ENCODE measurements at regions not wholly inside any gene's neighbourhood (a gene's known extent, or its start where the extent isn't known, plus 50 kb on each side); places are given as distances from the start of the nearest gene placed in this dataset.

DNA sequence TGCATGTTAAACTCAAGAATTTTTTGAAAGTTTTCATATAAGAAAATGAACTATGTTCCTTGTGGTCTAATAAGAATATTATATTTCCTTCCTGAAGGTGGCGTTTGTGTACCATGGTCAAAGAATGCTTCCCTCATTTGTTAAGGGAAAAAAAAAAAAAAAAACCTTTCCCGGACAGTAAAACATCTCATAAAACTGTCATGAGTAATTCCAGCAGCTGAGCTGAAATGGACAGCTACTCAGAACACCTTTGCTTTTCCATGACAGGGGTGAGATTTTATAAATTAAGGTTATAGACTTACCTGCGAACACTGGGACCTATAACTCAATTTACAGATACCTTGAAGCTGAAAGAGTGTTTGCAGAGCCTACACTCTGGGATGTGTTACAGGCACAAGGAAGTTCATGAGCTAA, 113.2 kb upstream of the RANBP3L start:
- no peak for DNase-seq (ENCODE audit: low read depth, low spot score)
- ChIA-PET POLR2A (no interaction called here), CTCF (interaction anchor here (0.6 to 14.2 kb wide), 26 partner anchors 9 to 336 kb away, joined by 3 to 566 read pairs (median 4); no protein-coding TSS in a partner anchor)
- H3K4me3 ChIP-seq (ENCODE audit: low read depth, low read length) = no peak overlapping the region
- peak; percentile 20 for TF ChIP-seq CTCF (IDR thresholded peaks at IDR 0.05; ENCODE audit: insufficient read depth, low read length, missing control alignments)

- no peak for DNase-seq (ENCODE audit: low read depth, low spot score)
- CTCF ChIA-PET = interaction anchor here (1.1 to 14.2 kb wide), 8 partner anchors 9 to 278 kb away, joined by 3 to 566 read pairs (median 6); no protein-coding TSS in a partner anchor
- no peak overlapping the region for H3K4me3 ChIP-seq (ENCODE audit: low read depth, low read length)
- POLR2A ChIA-PET = no interaction called here
- TF ChIP-seq CTCF (IDR thresholded peaks at IDR 0.05; ENCODE audit: insufficient read depth, low read length, missing control alignments) = no peak
Measured at GRCh38 chr5:36416605-36417004, 114.9 kb upstream of the RANBP3L start.

- CTCF ChIA-PET = interaction anchor here (0.6 to 14.2 kb wide), 10 partner anchors 8 to 277 kb away, joined by 3 to 566 read pairs (median 5); no protein-coding TSS in a partner anchor
- POLR2A ChIA-PET = interaction anchor here (0.5 kb wide), 1 partner anchor 273 kb away, joined by 3 read pairs; no protein-coding TSS in a partner anchor
- no peak for DNase-seq (ENCODE audit: low read depth, low spot score)
- no peak overlapping the region for H3K4me3 ChIP-seq (ENCODE audit: low read depth, low read length)
- no peak for TF ChIP-seq CTCF (IDR thresholded peaks at IDR 0.05; ENCODE audit: insufficient read depth, low read length, missing control alignments)
Measured at GRCh38 chr5:36417221-36417620, 115.5 kb upstream of the RANBP3L start.

DNA sequence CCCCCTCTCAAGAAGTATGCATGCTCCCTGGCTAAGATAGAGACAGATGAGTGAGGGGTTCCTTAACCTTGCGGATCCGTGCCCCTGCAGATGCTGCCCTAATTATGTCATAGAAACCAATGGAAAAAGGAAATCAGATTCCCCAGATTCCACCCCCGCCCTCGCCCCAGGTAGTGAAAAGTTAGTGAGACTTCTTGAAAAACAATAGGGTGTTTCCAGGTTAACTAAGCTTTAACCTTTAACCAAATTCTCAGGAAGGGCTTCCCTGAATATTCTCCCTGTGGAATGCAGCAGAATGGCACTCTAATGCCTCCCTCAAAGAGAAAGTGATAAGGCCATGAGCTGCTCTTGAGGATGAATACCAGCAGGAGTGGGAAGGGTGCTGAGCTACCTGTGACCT, 116.0 kb upstream of the RANBP3L start:
- H3K4me3 ChIP-seq (ENCODE audit: low read depth, low read length) = no peak overlapping the region
- ChIA-PET CTCF (interaction anchor here (0.6 to 14.2 kb wide), 10 partner anchors 8 to 277 kb away, joined by 3 to 566 read pairs (median 5); no protein-coding TSS in a partner anchor), POLR2A (interaction anchor here (0.5 kb wide), 1 partner anchor 273 kb away, joined by 3 read pairs; no protein-coding TSS in a partner anchor)
- TF ChIP-seq CTCF (IDR thresholded peaks at IDR 0.05; ENCODE audit: insufficient read depth, low read length, missing control alignments) = no peak
- no peak for DNase-seq (ENCODE audit: low read depth, low spot score)

GRCh38 chr5:36418152-36418979, 116.7 kb upstream of the RANBP3L start:
- no peak for DNase-seq (ENCODE audit: low read depth, low spot score)
- TF ChIP-seq CTCF (IDR thresholded peaks at IDR 0.05; ENCODE audit: insufficient read depth, low read length, missing control alignments) = no peak
- ChIA-PET POLR2A (no interaction called here), CTCF (interaction anchor here (1.0 to 14.2 kb wide), 4 partner anchors 87 to 276 kb away, joined by 3 to 566 read pairs (median 124); no protein-coding TSS in a partner anchor)
- H3K4me3 ChIP-seq (ENCODE audit: low read depth, low read length) = no peak overlapping the region

DNA sequence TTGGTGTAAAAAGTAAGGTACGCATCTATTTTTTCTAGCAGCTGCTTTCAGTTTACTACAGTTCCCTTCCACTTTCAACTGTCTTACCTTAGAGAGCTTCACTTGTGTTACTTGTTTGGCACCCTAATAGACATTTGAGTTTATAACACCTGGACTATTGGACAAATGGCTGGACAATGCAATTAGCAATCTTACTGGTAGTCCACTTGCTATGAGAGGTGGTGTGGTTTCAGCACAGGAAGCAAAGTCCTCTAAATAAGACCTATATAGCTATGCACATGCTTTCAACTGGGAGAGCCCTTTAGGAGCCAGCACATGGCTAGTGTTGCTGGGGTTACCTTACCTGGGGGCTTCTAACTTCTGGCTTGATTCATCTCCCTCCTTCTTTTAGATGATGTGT, 119.6 kb upstream of the RANBP3L start:
- CTCF ChIA-PET = interaction anchor here (1.5 to 14.2 kb wide), 3 partner anchors 9 to 273 kb away, joined by 4 to 566 read pairs (median 245); no protein-coding TSS in a partner anchor
- no peak overlapping the region for H3K4me3 ChIP-seq (ENCODE audit: low read depth, low read length)
- no peak for DNase-seq (ENCODE audit: low read depth, low spot score)
- POLR2A ChIA-PET = no interaction called here
- TF ChIP-seq CTCF (IDR thresholded peaks at IDR 0.05; ENCODE audit: insufficient read depth, low read length, missing control alignments) = no peak

All from AG04449 (cell line).